CD14-positive monocyte (primary cell): ENCODE measurements at regions not wholly inside any gene's neighbourhood (a gene's known extent, or its start where the extent isn't known, plus 50 kb on each side); places are given as distances from the start of the nearest gene placed in this dataset.

Source experiments
- DNase-seq, 3 donors: peaks; one replicate each; pipeline ENCODE4 v3.0.0-alpha.2; 2011 to 2022
- H2AFZ ChIP-seq: 2 replicates; pipeline ENCODE4 v1.6.0; 2012; ENCODE audit warnings: mild to moderate bottlenecking, low read depth, low read length, inconsistent platforms; ENCODE audit not compliant: insufficient read depth, poor library complexity, severe bottlenecking
- H3K27ac ChIP-seq, 2 donors: 1 replicate in 1 of 2; 2 replicates in 1 of 2; pipeline ENCODE4 v1.5.1; 2012 to 2013; ENCODE audit warnings: low read length in 2 of 2, control low read depth in 1 of 2, inconsistent platforms in 1 of 2, low read depth in 1 of 2, mild to moderate bottlenecking in 1 of 2
- H3K27me3 ChIP-seq, 2 donors: one replicate each; pipeline versions ENCODE4 v1.6.0 to v1.6.1; 2011 to 2013; ENCODE audit warnings: low read length in 2 of 2; ENCODE audit not compliant: control insufficient read depth in 2 of 2, insufficient read depth in 2 of 2
- H3K36me3 ChIP-seq, 2 donors: replicated peaks in 1 of 2; 1 replicate in 1 of 2; 2 replicates in 1 of 2; pipeline versions ENCODE4 v1.5.1 to v1.6.1; 2012 to 2013; ENCODE audit warnings: low read length in 2 of 2, control low read depth in 1 of 2, inconsistent platforms in 1 of 2, mild to moderate bottlenecking in 1 of 2; ENCODE audit not compliant: insufficient read depth in 2 of 2, control insufficient read depth in 1 of 2
- H3K4me1 ChIP-seq, 2 donors: 1 replicate in 1 of 2; 2 replicates in 1 of 2; pipeline versions ENCODE4 v1.5.1 to v1.6.1; 2012 to 2013; ENCODE audit warnings: low read length in 2 of 2, control low read depth in 1 of 2, inconsistent platforms in 1 of 2, mild to moderate bottlenecking in 1 of 2, moderate library complexity in 1 of 2; ENCODE audit not compliant: insufficient read depth in 2 of 2, control insufficient read depth in 1 of 2
- H3K4me2 ChIP-seq: replicated peaks from 2 replicates; pipeline ENCODE3; 2012; ENCODE audit warnings: low read length, moderate library complexity, mild to moderate bottlenecking; ENCODE audit not compliant: poor library complexity, severe bottlenecking; ENCODE audit errors: extremely low read depth
- H3K4me3 ChIP-seq, 3 experiments: fragments of 200-600 bp in 1 of 3; sonication (generic) in 1 of 3; replicated peaks in 1 of 3; 1 replicate in 2 of 3; 2 replicates in 1 of 3; pipeline ENCODE4 v1.5.1; 2011 to 2013; ENCODE audit warnings: low read length in 3 of 3, mild to moderate bottlenecking in 3 of 3, control low read depth in 2 of 3, low read depth in 2 of 3, inconsistent platforms in 1 of 3, moderate library complexity in 1 of 3
- H3K79me2 ChIP-seq: 2 replicates; pipeline ENCODE4 v1.6.0; 2012; ENCODE audit warnings: mild to moderate bottlenecking, control low read depth, inconsistent platforms, low read length, moderate library complexity; ENCODE audit not compliant: insufficient read depth
- H3K9ac ChIP-seq: 2 replicates; pipeline ENCODE4 v1.6.0; 2017; ENCODE audit warnings: low read length, mild to moderate bottlenecking; ENCODE audit not compliant: insufficient read depth, poor library complexity, severe bottlenecking
- H3K9me3 ChIP-seq, 2 donors: replicated peaks in 1 of 2; 1 replicate in 1 of 2; 2 replicates in 1 of 2; pipeline versions ENCODE4 v1.5.1 to v1.6.1; 2012 to 2013; ENCODE audit warnings: low read length in 2 of 2, control low read depth in 1 of 2; ENCODE audit not compliant: control insufficient read depth in 1 of 2, insufficient read depth in 1 of 2
- H4K20me1 ChIP-seq: 2 replicates; pipeline ENCODE4 v1.6.0; 2012; ENCODE audit warnings: mild to moderate bottlenecking, low read length, control low read depth, moderate library complexity; ENCODE audit not compliant: insufficient read depth
- H3K27ac Mint-ChIP-seq, 7 donors: one replicate each; pipeline ENCODE4 v1.8.0; 2020; ENCODE audit warnings: mild to moderate bottlenecking in 7 of 7, mixed read lengths in 7 of 7, moderate library complexity in 6 of 7, inconsistent platforms in 2 of 7
- H3K27me3 Mint-ChIP-seq, 3 donors: one replicate each; pipeline ENCODE4 v1.8.0; 2021 to 2022; ENCODE audit warnings: low read depth in 3 of 3, mild to moderate bottlenecking in 3 of 3, mixed read lengths in 3 of 3, moderate library complexity in 3 of 3, inconsistent platforms in 1 of 3
- H3K36me3 Mint-ChIP-seq, 2 donors: one replicate each; pipeline ENCODE4 v1.8.0; 2020; ENCODE audit warnings: mixed read lengths in 2 of 2, inconsistent platforms in 1 of 2, mild to moderate bottlenecking in 1 of 2
- H3K4me1 Mint-ChIP-seq: one replicate; pipeline ENCODE4 v1.8.0; 2020; ENCODE audit warnings: mild to moderate bottlenecking, mixed read lengths
- H3K4me3 Mint-ChIP-seq, 2 donors: one replicate each; pipeline ENCODE4 v1.8.0; 2020; ENCODE audit warnings: mild to moderate bottlenecking in 2 of 2, mixed read lengths in 2 of 2, moderate library complexity in 1 of 2
- H3K9me3 Mint-ChIP-seq, 7 donors: one replicate each; pipeline ENCODE4 v1.8.0; 2020 to 2022; ENCODE audit warnings: mixed read lengths in 7 of 7, mild to moderate bottlenecking in 6 of 7, moderate library complexity in 6 of 7, inconsistent platforms in 2 of 7
- WGBS: methylation state at CpG from one replicate; pipeline ENCODE4 v1.1.5; 2013; ENCODE audit warnings: missing lambda C conversion rate; ENCODE audit not compliant: insufficient coverage; 5-methylcytosine and 5-hydroxymethylcytosine counted together
- intact Hi-C, 2 donors: fragments of 100-400 bp; cut with micrococcal nuclease; formaldehyde crosslinking; loops; one replicate each; pipeline versions ENCODE4 v1.15.0 to v1.15.1; 2023
- TF ChIP-seq, protein P1 (sequence below): fragments of 200-600 bp; IDR thresholded peaks from one replicate; pipeline ENCODE4 v1.8.0; 2022; ENCODE audit warnings: antibody characterized with exemption, mild to moderate bottlenecking

DNA sequence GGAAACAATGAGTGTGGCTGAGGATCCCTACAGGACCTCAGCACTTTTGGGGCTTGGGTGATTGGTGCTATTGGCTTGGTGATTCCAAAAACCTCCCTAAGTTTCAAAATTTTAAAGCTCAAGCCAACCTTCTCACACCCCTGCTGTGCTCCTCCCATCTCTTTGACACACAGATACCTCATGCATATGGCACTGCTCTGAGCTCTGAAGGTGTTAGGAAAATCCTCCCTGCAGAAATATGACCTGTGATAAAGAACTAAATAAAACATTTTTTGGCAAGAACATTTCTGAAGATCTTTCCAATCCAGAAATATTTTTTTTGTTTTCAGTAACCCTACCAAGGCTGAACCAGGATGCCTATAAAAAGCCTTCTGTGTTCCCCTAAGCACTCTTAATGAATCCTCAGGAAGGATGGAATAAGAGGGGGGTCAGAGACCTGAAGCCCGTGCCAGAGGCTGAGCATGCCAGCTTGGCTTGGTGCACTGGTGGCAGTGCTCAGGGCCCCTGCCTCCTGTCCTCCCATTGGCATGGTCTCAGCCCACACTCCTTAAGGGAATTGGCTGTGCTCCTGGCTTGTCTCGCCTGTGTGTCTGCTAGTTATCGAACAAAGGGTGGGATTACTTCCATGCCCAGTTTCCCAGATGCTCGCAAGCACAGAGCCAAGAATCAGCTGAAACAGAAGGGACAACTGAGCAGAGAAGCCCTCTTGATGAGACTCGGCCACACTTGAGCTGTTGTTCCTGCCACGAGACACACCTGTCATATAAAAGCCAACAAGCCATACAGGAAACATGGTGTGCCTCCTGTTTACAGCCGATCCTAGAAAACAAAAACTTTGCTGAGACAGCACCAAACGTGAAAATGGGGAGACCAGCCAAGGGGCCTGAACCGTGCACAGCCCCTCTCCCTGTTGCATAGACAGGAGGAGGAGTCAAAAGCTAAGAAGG is 132.7 kb upstream of the EEA1 start:
- intact Hi-C loops, result no loop called here
- Mint-ChIP-seq H3K9me3 (peaks cover 0 to 1% (median 0%) of the 10 kb centered on the region in 7 donors), H3K27me3 (peaks cover 7 to 15% (median 11%) of the 10 kb centered on the region in 3 donors), H3K4me3 (no peak overlapping the region), H3K27ac (no peak overlapping the region), H3K36me3 (no peaks in the 10 kb centered on the region), H3K4me1 (peaks cover 39% of the 10 kb centered on the region)
- no peak overlapping the region for H3K4me3 ChIP-seq
- no peak overlapping the region for H3K27ac ChIP-seq
- no peaks in the 10 kb centered on the region for H3K9me3 ChIP-seq
- WGBS, result 94% methylated on average over 6 of the region's 9 CpGs
- H3K4me2 ChIP-seq, result no peak overlapping the region
- no peak overlapping the region for H3K9ac ChIP-seq
- H3K36me3 ChIP-seq, result no peaks in the 10 kb centered on the region
- H4K20me1 ChIP-seq, result no peaks in the 10 kb centered on the region
- H2AFZ ChIP-seq, result peak overlapping the region; percentile 11
- TF ChIP-seq, protein P1, sequence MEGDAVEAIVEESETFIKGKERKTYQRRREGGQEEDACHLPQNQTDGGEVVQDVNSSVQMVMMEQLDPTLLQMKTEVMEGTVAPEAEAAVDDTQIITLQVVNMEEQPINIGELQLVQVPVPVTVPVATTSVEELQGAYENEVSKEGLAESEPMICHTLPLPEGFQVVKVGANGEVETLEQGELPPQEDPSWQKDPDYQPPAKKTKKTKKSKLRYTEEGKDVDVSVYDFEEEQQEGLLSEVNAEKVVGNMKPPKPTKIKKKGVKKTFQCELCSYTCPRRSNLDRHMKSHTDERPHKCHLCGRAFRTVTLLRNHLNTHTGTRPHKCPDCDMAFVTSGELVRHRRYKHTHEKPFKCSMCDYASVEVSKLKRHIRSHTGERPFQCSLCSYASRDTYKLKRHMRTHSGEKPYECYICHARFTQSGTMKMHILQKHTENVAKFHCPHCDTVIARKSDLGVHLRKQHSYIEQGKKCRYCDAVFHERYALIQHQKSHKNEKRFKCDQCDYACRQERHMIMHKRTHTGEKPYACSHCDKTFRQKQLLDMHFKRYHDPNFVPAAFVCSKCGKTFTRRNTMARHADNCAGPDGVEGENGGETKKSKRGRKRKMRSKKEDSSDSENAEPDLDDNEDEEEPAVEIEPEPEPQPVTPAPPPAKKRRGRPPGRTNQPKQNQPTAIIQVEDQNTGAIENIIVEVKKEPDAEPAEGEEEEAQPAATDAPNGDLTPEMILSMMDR, result no peak
- no peaks in the 10 kb centered on the region for H3K27me3 ChIP-seq
- no peaks in the 10 kb centered on the region for H3K79me2 ChIP-seq
- DNase-seq, result no peak
- H3K4me1 ChIP-seq, result peaks cover 20 to 25% of the 10 kb centered on the region in 2 donors

DNA sequence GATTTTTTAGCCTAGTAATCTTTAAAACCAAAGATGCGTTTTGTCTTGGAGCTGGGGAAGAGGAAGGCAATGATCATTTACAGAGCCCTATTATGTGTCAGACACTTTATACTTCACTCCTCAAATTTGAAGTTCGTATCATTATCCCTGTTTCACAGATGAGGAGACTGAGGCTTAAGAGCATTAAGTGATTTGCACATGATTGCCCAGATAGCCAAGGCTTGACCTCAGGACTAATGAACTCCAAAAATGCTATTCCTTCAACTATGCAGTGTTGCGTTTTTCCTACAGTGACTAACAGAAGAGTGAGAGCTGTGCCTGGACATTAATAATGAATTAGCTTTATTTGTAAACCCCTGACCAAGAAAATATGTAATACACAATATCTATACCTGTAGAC is 136.8 kb upstream of the EEA1 start:
- Histone ChIP-seq H3K4me3 (no peak overlapping the region), H3K27me3 (no peaks in the 10 kb centered on the region), H3K79me2 (no peaks in the 10 kb centered on the region), H3K9me3 (no peaks in the 10 kb centered on the region), H2AFZ (no peak overlapping the region), H3K36me3 (no peaks in the 10 kb centered on the region), H3K4me2 (no peak overlapping the region), H3K27ac (no peak overlapping the region), H3K4me1 (peaks cover 3 to 5% of the 10 kb centered on the region in 2 donors), H4K20me1 (no peaks in the 10 kb centered on the region), H3K9ac (no peak overlapping the region)
- Mint-ChIP-seq H3K9me3 (peaks cover 0 to 3% (median 0%) of the 10 kb centered on the region in 7 donors), H3K27ac (no peak overlapping the region), H3K4me1 (peaks cover 5% of the 10 kb centered on the region), H3K27me3 (peaks cover 9 to 17% (median 14%) of the 10 kb centered on the region in 3 donors), H3K36me3 (no peaks in the 10 kb centered on the region), H3K4me3 (no peak overlapping the region)
- WGBS, result no CpG with 5 or more reads among the region's 3 CpGs
- TF ChIP-seq, protein P1, result no peak
- intact Hi-C loops, result no loop called here
- DNase-seq, result no peak
